ENCODE measurements at regions not wholly inside any gene's neighbourhood (a gene's known extent, or its start where the extent isn't known, plus 50 kb on each side); places are given as distances from the start of the nearest gene placed in this dataset.

GRCh38 chr1:55965981-55966461 is 613.3 kb downstream of the PLPP3 start:
- DNase-seq = no peak
- Mint-ChIP-seq H3K4me3 (no peak overlapping the region), H3K4me1 (ENCODE audit: low read depth) (no peaks in the 10 kb centered on the region), H3K27ac (no peak overlapping the region), H3K27me3 (peaks cover 6% of the 10 kb centered on the region), H3K36me3 (ENCODE audit: low read depth) (no peaks in the 10 kb centered on the region), H3K9me3 (no peaks in the 10 kb centered on the region)

DNA sequence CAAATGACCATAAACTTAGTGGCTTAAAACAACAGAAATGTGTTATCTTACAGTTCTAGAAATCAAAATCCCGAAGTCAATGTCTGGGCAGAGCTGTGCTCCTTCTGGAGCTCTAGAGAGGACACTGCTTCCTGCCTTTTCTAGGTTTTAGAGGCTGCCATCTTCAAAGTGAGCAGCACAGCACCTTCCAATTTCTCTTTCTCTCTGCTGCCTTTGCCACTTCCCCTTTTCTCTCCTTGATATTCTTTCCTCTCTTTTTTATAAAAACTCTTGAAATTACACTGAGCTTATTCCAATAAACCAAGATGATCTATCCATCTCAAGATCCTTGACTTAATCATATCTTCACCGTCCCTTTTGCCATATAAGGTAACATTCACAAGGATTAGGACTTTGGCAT is 616.9 kb downstream of the PLPP3 start:
- Mint-ChIP-seq H3K27ac (no peak overlapping the region), H3K4me1 (ENCODE audit: low read depth) (no peaks in the 10 kb centered on the region), H3K9me3 (no peaks in the 10 kb centered on the region), H3K4me3 (no peak overlapping the region), H3K27me3 (peaks cover 6% of the 10 kb centered on the region), H3K36me3 (ENCODE audit: low read depth) (no peaks in the 10 kb centered on the region)
- no peak for DNase-seq

- Mint-ChIP-seq H3K27me3 (no peaks in the 10 kb centered on the region), H3K4me3 (no peak overlapping the region), H3K4me1 (ENCODE audit: low read depth) (no peaks in the 10 kb centered on the region), H3K36me3 (ENCODE audit: low read depth) (no peaks in the 10 kb centered on the region), H3K9me3 (no peaks in the 10 kb centered on the region), H3K27ac (no peak overlapping the region)
- no peak for DNase-seq
These were observed 620.2 kb downstream of the PLPP3 start for GRCh38 chr1:55959136-55959548.

DNA sequence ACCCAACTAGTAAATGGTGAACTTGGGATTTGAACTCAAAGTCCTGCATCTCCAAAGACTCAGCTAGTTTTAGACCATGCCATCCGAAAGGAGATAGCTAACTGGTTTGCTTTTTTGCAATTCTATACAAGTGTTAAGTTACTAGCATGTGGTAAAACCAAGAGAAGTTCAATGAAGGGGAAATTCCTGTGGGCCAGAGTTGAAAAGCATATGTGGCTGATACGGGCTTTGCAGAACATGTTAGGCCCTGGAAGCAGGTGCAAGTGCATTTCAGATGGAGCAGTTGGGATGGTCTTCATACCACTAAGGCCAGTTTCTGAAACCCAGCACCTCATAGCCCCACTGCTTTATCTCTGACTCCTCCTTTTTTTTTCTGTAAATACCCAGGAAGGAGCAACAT is 620.9 kb downstream of the PLPP3 start:
- H3K4me3 Mint-ChIP-seq = no peak overlapping the region
- H3K9me3 Mint-ChIP-seq = no peaks in the 10 kb centered on the region
- H3K27me3 Mint-ChIP-seq = no peaks in the 10 kb centered on the region
- DNase-seq = no peak
- no peaks in the 10 kb centered on the region for H3K36me3 Mint-ChIP-seq (ENCODE audit: low read depth)
- H3K4me1 Mint-ChIP-seq (ENCODE audit: low read depth) = no peaks in the 10 kb centered on the region
- no peak overlapping the region for H3K27ac Mint-ChIP-seq

DNA sequence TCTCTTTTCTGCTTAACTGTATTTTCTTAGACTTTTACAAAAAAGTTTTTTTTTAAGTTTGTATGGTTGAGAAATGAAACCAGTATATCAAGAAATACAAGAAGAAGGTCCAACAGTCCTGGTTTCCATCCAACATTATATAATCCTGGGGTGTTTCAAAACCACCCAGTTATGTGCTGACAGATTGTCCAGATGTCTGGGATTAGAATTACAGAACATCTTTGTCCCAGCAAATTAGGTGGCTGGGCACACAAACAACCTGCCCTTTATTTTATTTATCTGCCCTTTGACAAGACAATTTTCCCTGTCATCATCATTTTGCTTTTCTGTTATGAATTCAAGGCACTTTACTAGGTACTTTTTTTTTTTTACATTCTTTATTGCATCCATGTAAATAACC is 622.1 kb downstream of the PLPP3 start:
- Mint-ChIP-seq H3K9me3 (no peaks in the 10 kb centered on the region), H3K4me1 (ENCODE audit: low read depth) (no peaks in the 10 kb centered on the region), H3K27ac (no peak overlapping the region), H3K4me3 (no peak overlapping the region), H3K36me3 (ENCODE audit: low read depth) (no peaks in the 10 kb centered on the region), H3K27me3 (no peaks in the 10 kb centered on the region)
- DNase-seq = no peak

DNA sequence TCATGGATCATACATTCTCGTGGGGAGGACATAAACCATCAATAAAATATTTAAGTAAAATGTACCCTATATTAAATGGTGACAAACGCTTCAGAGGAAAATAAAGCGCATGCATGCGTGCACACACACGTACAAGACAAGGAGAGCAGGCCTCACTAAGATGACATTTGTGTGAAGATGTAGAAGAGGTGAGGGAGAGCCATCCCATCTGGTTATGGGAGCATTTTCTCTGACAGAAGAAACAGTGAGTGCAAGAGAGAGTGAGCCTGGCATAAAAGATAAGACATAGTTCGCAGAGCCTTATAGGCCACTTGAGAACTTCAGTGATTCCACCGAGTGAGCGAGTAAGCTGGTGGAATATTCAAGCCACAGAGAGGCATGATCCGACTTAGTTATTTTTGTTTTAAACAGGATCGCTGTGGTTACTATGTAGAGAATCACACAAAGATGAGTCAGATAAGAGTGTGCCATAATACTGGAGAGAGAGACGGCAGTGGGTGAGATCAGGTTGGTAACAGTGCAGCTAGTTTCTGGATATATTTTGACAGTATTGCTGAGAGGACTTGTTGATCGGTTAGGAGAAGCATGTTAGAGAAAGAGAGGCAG is 624.2 kb downstream of the PLPP3 start:
- H3K4me3 Mint-ChIP-seq = no peak overlapping the region
- no peaks in the 10 kb centered on the region for H3K36me3 Mint-ChIP-seq (ENCODE audit: low read depth)
- H3K27ac Mint-ChIP-seq = no peak overlapping the region
- H3K27me3 Mint-ChIP-seq = no peaks in the 10 kb centered on the region
- H3K4me1 Mint-ChIP-seq (ENCODE audit: low read depth) = no peaks in the 10 kb centered on the region
- H3K9me3 Mint-ChIP-seq = no peaks in the 10 kb centered on the region
- DNase-seq = no peak

DNA sequence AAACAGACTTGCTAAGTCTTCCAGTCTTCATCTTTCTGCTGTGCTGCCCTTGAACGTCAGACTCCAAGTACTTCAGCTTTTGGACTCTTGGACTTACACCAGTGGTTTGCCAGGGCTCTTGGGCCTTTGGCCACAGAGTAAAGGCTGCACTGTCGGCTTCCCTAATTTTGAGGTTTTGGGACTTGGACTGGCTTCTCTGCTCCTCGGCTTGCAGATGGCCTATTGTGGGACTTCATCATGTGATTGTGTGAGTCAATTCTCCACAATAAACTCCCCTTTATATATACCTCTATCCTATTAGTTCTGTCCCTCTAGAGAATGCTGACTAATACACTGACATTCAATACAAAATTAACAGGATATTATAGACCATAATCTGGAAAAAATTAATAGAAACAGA is 628.1 kb downstream of the PLPP3 start:
- Mint-ChIP-seq H3K27me3 (peaks cover 3% of the 10 kb centered on the region), H3K9me3 (no peaks in the 10 kb centered on the region), H3K4me3 (no peak overlapping the region), H3K27ac (no peak overlapping the region), H3K4me1 (ENCODE audit: low read depth) (no peaks in the 10 kb centered on the region), H3K36me3 (ENCODE audit: low read depth) (no peaks in the 10 kb centered on the region)
- DNase-seq = no peak

DNA sequence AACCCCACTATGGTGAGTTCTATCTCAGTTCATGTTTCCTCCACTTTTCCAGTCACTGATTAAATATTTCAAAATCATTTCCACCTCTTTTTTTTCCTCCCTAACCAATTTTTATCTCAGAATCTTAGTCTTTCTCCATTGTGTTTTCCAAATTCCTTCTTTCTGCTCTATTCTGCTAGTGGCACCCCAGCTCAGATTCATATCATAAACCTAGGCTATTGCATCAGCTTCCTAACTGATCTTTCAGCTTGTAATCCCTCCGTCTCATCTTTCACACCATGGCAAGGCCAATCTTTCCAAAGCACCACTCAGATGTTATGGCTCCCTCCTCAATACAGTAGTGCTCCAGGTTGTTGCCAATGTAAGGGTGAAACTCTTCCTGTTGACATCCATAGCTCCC is 631.9 kb downstream of the PLPP3 start:
- no peaks in the 10 kb centered on the region for H3K36me3 Mint-ChIP-seq (ENCODE audit: low read depth)
- no peak overlapping the region for H3K27ac Mint-ChIP-seq
- peaks cover 3% of the 10 kb centered on the region for H3K27me3 Mint-ChIP-seq
- no peaks in the 10 kb centered on the region for H3K9me3 Mint-ChIP-seq
- no peak for DNase-seq
- no peak overlapping the region for H3K4me3 Mint-ChIP-seq
- H3K4me1 Mint-ChIP-seq (ENCODE audit: low read depth) = no peaks in the 10 kb centered on the region

DNA sequence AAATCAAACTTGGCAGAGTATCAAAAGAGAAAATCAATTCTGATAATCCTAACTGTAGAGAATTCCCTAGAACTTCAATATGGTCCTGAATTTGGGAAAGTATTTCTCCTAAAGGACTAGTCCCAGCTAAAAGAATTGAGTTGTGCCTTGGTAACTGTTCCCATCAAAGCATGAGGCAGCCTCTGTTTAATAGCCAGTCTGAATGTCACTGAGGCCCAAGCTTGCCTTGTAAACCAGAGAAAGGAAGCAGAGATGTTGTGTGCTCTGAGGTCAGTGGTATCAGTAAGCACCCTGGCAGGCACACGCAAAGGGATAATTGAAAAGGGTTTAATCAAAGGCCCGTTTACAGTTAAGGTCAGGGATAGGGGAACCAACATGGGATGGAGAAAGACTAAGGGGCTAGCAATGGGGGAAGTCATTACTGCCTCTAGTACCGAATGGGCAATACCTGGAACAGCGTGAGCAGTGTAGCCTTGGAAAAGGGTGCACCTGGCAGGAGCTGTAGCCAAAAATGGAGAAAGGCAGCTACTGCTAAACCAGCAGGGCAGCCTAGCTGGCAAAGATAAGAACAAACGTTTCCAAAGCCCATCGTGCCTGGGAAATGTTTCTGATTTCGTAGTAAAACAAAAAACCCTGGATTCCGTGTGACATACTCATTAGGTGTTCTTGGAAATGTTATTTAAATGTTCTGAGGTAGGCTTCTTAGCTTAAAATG is 635.5 kb downstream of the PLPP3 start:
- Mint-ChIP-seq H3K36me3 (ENCODE audit: low read depth) (no peaks in the 10 kb centered on the region), H3K9me3 (no peaks in the 10 kb centered on the region), H3K4me3 (no peak overlapping the region), H3K4me1 (ENCODE audit: low read depth) (no peaks in the 10 kb centered on the region), H3K27ac (no peak overlapping the region), H3K27me3 (peaks cover 3% of the 10 kb centered on the region)
- no peak for DNase-seq

- H3K9me3 Mint-ChIP-seq = no peaks in the 10 kb centered on the region
- no peaks in the 10 kb centered on the region for H3K4me1 Mint-ChIP-seq (ENCODE audit: low read depth)
- H3K4me3 Mint-ChIP-seq = no peak overlapping the region
- H3K27me3 Mint-ChIP-seq = peaks cover 3% of the 10 kb centered on the region
- DNase-seq = no peak
- H3K36me3 Mint-ChIP-seq (ENCODE audit: low read depth) = no peaks in the 10 kb centered on the region
- no peak overlapping the region for H3K27ac Mint-ChIP-seq
These were observed 636.4 kb downstream of the PLPP3 start for GRCh38 chr1:55943012-55943411.

DNA sequence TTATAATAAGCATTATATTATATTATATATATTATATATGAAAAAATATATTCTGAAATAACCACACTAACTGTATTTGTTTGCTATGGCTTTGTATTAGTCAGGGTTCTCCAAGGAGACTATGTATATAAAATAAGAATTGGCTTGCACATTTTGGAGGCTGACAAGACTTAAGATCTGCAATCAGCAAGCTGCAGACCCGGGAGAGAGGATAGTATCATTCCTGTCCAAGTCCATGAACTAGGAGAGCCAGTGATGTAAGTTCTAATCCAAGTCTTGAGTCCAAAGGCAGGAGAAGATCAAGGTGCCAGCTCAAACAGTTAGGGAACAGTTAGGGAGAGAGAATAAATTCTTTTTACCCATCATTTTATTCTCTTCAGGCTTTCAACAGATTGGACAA is 639.5 kb downstream of the PLPP3 start:
- DNase-seq = no peak
- Mint-ChIP-seq H3K27me3 (no peaks in the 10 kb centered on the region), H3K4me1 (ENCODE audit: low read depth) (no peaks in the 10 kb centered on the region), H3K36me3 (ENCODE audit: low read depth) (no peaks in the 10 kb centered on the region), H3K4me3 (no peak overlapping the region), H3K27ac (no peak overlapping the region), H3K9me3 (no peaks in the 10 kb centered on the region)

- Mint-ChIP-seq H3K27ac (no peak overlapping the region), H3K4me1 (ENCODE audit: low read depth) (no peaks in the 10 kb centered on the region), H3K9me3 (no peaks in the 10 kb centered on the region), H3K27me3 (no peaks in the 10 kb centered on the region), H3K36me3 (ENCODE audit: low read depth) (no peaks in the 10 kb centered on the region), H3K4me3 (no peak overlapping the region)
- DNase-seq = no peak
These were observed 640.5 kb downstream of the PLPP3 start for GRCh38 chr1:55938861-55939260.

GRCh38 chr1:55938376-55938850 is 641.0 kb downstream of the PLPP3 start:
- no peaks in the 10 kb centered on the region for H3K4me1 Mint-ChIP-seq (ENCODE audit: low read depth)
- H3K27ac Mint-ChIP-seq = no peak overlapping the region
- no peak for DNase-seq
- no peaks in the 10 kb centered on the region for H3K27me3 Mint-ChIP-seq
- H3K36me3 Mint-ChIP-seq (ENCODE audit: low read depth) = no peaks in the 10 kb centered on the region
- H3K9me3 Mint-ChIP-seq = no peaks in the 10 kb centered on the region
- H3K4me3 Mint-ChIP-seq = no peak overlapping the region

GRCh38 chr1:55937840-55938375 is 641.5 kb downstream of the PLPP3 start:
- H3K9me3 Mint-ChIP-seq = no peaks in the 10 kb centered on the region
- H3K27me3 Mint-ChIP-seq = no peaks in the 10 kb centered on the region

DNA sequence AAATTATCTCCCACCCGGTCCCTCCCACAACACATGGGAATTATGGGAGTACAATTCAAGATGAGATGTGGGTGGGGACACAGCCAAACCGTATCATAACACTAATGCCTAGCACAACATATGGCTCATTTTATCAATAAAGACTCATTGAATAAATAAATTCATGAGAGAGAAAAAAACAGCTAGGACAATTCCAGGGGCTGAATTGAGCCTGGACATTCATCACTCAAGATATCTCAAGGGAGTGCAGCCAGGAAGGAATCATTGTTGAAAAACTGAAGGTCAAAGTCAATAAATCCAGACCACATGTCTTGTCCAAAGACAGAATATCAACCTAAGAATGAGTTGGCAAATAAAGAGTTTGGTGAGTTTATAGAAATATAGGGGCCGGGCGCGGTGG is 644.1 kb downstream of the PLPP3 start:
- H3K27me3 Mint-ChIP-seq = no peaks in the 10 kb centered on the region
- H3K4me3 Mint-ChIP-seq = no peak overlapping the region
- H3K36me3 Mint-ChIP-seq (ENCODE audit: low read depth) = no peaks in the 10 kb centered on the region
- H3K27ac Mint-ChIP-seq = no peak overlapping the region
- H3K4me1 Mint-ChIP-seq (ENCODE audit: low read depth) = no peaks in the 10 kb centered on the region
- DNase-seq = no peak
- no peaks in the 10 kb centered on the region for H3K9me3 Mint-ChIP-seq

More at GRCh38 chr1:55937840-55938375, 641.5 kb downstream of the PLPP3 start:
- no peak overlapping the region for H3K27ac Mint-ChIP-seq
- H3K4me1 Mint-ChIP-seq (ENCODE audit: low read depth) = no peaks in the 10 kb centered on the region
- no peak overlapping the region for H3K4me3 Mint-ChIP-seq
- no peak for DNase-seq
- H3K36me3 Mint-ChIP-seq (ENCODE audit: low read depth) = no peaks in the 10 kb centered on the region

Data from activated T-cell treated with anti-CD3 and anti-CD28 coated beads, Interleukin-2, amount 50 U/mL, for 24 hours (primary cell).